ENCODE measurements at regions not wholly inside any gene's neighbourhood (a gene's known extent, or its start where the extent isn't known, plus 50 kb on each side); places are given as distances from the start of the nearest gene placed in this dataset.

GRCh38 chr18:29009250-29009803 lies 832.4 kb upstream of the CDH2 start:
- no peak overlapping the region for H3K27ac ChIP-seq (ENCODE audit: extremely low read depth, low read depth, low read length)
- H3K4me1 ChIP-seq (ENCODE audit: control insufficient read depth, insufficient read depth, low read length) = no peaks in the 10 kb centered on the region
- no peak overlapping the region for H3K4me3 ChIP-seq (ENCODE audit: low read depth, low read length)
- H3K36me3 ChIP-seq (ENCODE audit: control insufficient read depth in 2 of 2, insufficient read depth in 1 of 2, low read length in 2 of 2) = no peaks in the 10 kb centered on the region
- no peaks in the 10 kb centered on the region for H3K9me3 ChIP-seq (ENCODE audit: control insufficient read depth, insufficient read depth, low read depth, low read length)
- TF ChIP-seq ZNF132 (tag by site-specific recombination; IDR thresholded peaks at IDR 0.05; ENCODE audit: borderline replicate concordance) (no peak), SALL2 (tag by site-specific recombination; IDR thresholded peaks at IDR 0.05; ENCODE audit: borderline replicate concordance) (no peak)
- CTCF ChIA-PET = no interaction called here
- POLR2A ChIA-PET = no interaction called here

- ChIA-PET CTCF (no interaction called here), POLR2A (no interaction called here)
- no peak overlapping the region for H3K27ac ChIP-seq (ENCODE audit: extremely low read depth, low read depth, low read length)
- no peaks in the 10 kb centered on the region for H3K4me1 ChIP-seq (ENCODE audit: control insufficient read depth, insufficient read depth, low read length)
- no peaks in the 10 kb centered on the region for H3K9me3 ChIP-seq (ENCODE audit: control insufficient read depth, insufficient read depth, low read depth, low read length)
- H3K4me3 ChIP-seq (ENCODE audit: low read depth, low read length) = no peak overlapping the region
- TF ChIP-seq ZIC2 (tag by site-specific recombination; IDR thresholded peaks at IDR 0.05) = no peak
- no peak for TF ChIP-seq SP2 (tag by site-specific recombination; IDR thresholded peaks at IDR 0.05)
- no peak for TF ChIP-seq PRDM2 (tag by site-specific recombination; IDR thresholded peaks at IDR 0.05; ENCODE audit: borderline replicate concordance)
- no peaks in the 10 kb centered on the region for H3K36me3 ChIP-seq (ENCODE audit: control insufficient read depth in 2 of 2, insufficient read depth in 1 of 2, low read length in 2 of 2)
Measured at GRCh38 chr18:29008809-29009208, 831.9 kb upstream of the CDH2 start.

- TF ChIP-seq, protein P1, sequence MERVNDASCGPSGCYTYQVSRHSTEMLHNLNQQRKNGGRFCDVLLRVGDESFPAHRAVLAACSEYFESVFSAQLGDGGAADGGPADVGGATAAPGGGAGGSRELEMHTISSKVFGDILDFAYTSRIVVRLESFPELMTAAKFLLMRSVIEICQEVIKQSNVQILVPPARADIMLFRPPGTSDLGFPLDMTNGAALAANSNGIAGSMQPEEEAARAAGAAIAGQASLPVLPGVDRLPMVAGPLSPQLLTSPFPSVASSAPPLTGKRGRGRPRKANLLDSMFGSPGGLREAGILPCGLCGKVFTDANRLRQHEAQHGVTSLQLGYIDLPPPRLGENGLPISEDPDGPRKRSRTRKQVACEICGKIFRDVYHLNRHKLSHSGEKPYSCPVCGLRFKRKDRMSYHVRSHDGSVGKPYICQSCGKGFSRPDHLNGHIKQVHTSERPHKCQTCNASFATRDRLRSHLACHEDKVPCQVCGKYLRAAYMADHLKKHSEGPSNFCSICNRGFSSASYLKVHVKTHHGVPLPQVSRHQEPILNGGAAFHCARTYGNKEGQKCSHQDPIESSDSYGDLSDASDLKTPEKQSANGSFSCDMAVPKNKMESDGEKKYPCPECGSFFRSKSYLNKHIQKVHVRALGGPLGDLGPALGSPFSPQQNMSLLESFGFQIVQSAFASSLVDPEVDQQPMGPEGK (tag by site-specific recombination; IDR thresholded peaks at IDR 0.05) = no peak
- TF ChIP-seq ZSCAN18 (tag by site-specific recombination; IDR thresholded peaks at IDR 0.05) (no peak), ZNF549 (tag by site-specific recombination; IDR thresholded peaks at IDR 0.05) (peak; percentile 96), ZNF596 (tag by site-specific recombination; IDR thresholded peaks at IDR 0.05) (no peak)
- no peaks in the 10 kb centered on the region for H3K9me3 ChIP-seq (ENCODE audit: control insufficient read depth, insufficient read depth, low read depth, low read length)
- CTCF ChIA-PET = interaction anchor here (0.7 kb wide), 1 partner anchor 784 kb away, joined by 3 read pairs; no protein-coding TSS in a partner anchor
- POLR2A ChIA-PET = no interaction called here
- no peaks in the 10 kb centered on the region for H3K36me3 ChIP-seq (ENCODE audit: control insufficient read depth in 2 of 2, insufficient read depth in 1 of 2, low read length in 2 of 2)
- no peaks in the 10 kb centered on the region for H3K4me1 ChIP-seq (ENCODE audit: control insufficient read depth, insufficient read depth, low read length)
- H3K4me3 ChIP-seq (ENCODE audit: low read depth, low read length) = no peak overlapping the region
- H3K27ac ChIP-seq (ENCODE audit: extremely low read depth, low read depth, low read length) = no peak overlapping the region
Measured at GRCh38 chr18:29007986-29008654, 831.2 kb upstream of the CDH2 start.
